Heart left ventricle (tissue), 16 donors: ENCODE measurements at regions not wholly inside any gene's neighbourhood (a gene's known extent, or its start where the extent isn't known, plus 50 kb on each side); places are given as distances from the start of the nearest gene placed in this dataset.
A peak's percentile ranks its signal among the peaks of the same experiment; 100 is the strongest.

Source experiments
- ATAC-seq, 4 donors: fragments of 200-7000 bp; cut with Tn5 transposase; one replicate each; pipeline ENCODE4 v1.9.1; 2020 to 2022; ENCODE audit warnings: moderate library complexity in 4 of 4, mild to moderate bottlenecking in 3 of 4, moderate number of reproducible peaks in 1 of 4
- DNase-seq, 5 donors: peaks; one replicate each; pipeline ENCODE4 v3.0.0-alpha.2; 2020
- H3K27ac ChIP-seq, 12 donors: fragments of 200-600 bp; sonication (generic) in 4 of 12; one replicate each; pipeline versions ENCODE4 v1.5.0 to v1.8.0; 2016 to 2022; ENCODE audit warnings: mild to moderate bottlenecking in 2 of 12
- H3K27me3 ChIP-seq, 9 donors: fragments of 200-600 bp; sonication (generic) in 2 of 9; one replicate each; pipeline versions ENCODE4 v1.5.1 to v1.8.0; 2016 to 2022; ENCODE audit warnings: mild to moderate bottlenecking in 3 of 9
- H3K36me3 ChIP-seq, 9 donors: fragments of 200-600 bp; sonication (generic) in 2 of 9; one replicate each; pipeline versions ENCODE4 v1.5.0 to v1.8.0; 2018 to 2022; ENCODE audit warnings: mild to moderate bottlenecking in 2 of 9
- H3K4me1 ChIP-seq, 12 donors: fragments of 200-600 bp; sonication (generic) in 4 of 12; one replicate each; pipeline versions ENCODE4 v1.5.0 to v1.8.0; 2016 to 2022; ENCODE audit warnings: mild to moderate bottlenecking in 3 of 12
- H3K4me3 ChIP-seq, 12 donors: fragments of 200-600 bp; sonication (generic) in 4 of 12; one replicate each; pipeline versions ENCODE4 v1.5.0 to v1.8.0; 2017 to 2022; ENCODE audit warnings: mild to moderate bottlenecking in 9 of 12, moderate library complexity in 4 of 12
- H3K9me3 ChIP-seq, 12 donors: fragments of 200-600 bp; sonication (generic) in 4 of 12; one replicate each; pipeline versions ENCODE4 v1.5.0 to v1.8.0; 2016 to 2022; ENCODE audit warnings: mild to moderate bottlenecking in 1 of 12
- POLR2A ChIP-seq, 2 donors: fragments of 450-650 bp; IDR thresholded peaks; one replicate each; pipeline ENCODE4 v1.6.1; 2017; ENCODE audit warnings: antibody characterized with exemption in 2 of 2, mild to moderate bottlenecking in 2 of 2, moderate library complexity in 2 of 2
- WGBS, 4 donors: extraction: QIAGEN DNeasy Blood & Tissue Kit in 2 of 4; methylation state at CpG; one replicate each; pipeline versions ENCODE4 v1.1.5 to v1.1.7; 2013 to 2018; 5-methylcytosine and 5-hydroxymethylcytosine counted together
- intact Hi-C, 10 donors: fragments of 100-400 bp; cut with DNase I; formaldehyde crosslinking; loops; one replicate each; pipeline versions ENCODE4 v1.11.1 to v1.14.2; 2022
- TF ChIP-seq, protein P1 (sequence below), 12 donors: fragments of 200-600 bp; sonication (generic) in 4 of 12; IDR thresholded peaks; one replicate each; pipeline versions ENCODE4 v1.5.0 to v1.8.0; 2018 to 2022; ENCODE audit warnings: antibody characterized with exemption in 12 of 12, mild to moderate bottlenecking in 5 of 12
- donor health status: ischemic (EF 13 %, LVEDD 7.1; RV severe dilation, severe dysfunction).
- donor health status: healthy with polysubstance abuse.
- donor health status: DM: no; HTN: yes; CAD: no.
- donor health status: DM: no; HTN: no; CAD: no.
- donor health status: ischemic (EF 25% LVEDD 6.9; RV normal size, moderate dysfunction).
- donor health status: ischemic (EF 25% LVEDD 5.7; RV mildly dilated, moderate dysfunction).
- donor health status: healthy.
- donor health status: DM: yes; HTN: yes; CAD: no.
- donor health status: ischemic (EF 35%, LVEDD 5.7; RV mildly dilated, moderate dysfunction).
- donor health status: nonischemic (EF 11% LVEDD 7.7; RV severe dilation, severe dysfunction).
- donor health status: DM: yes; HTN: yes; CAD: no.
- donor health status: PGD.
- donor health status: ischemic (EF 29% LVEDD 5.4; RV normal size, mild dysfunction).
- donor health status: nonischemic (EF 23%, LVEDD 6.1; RV moderate dilation, normal function).

DNA sequence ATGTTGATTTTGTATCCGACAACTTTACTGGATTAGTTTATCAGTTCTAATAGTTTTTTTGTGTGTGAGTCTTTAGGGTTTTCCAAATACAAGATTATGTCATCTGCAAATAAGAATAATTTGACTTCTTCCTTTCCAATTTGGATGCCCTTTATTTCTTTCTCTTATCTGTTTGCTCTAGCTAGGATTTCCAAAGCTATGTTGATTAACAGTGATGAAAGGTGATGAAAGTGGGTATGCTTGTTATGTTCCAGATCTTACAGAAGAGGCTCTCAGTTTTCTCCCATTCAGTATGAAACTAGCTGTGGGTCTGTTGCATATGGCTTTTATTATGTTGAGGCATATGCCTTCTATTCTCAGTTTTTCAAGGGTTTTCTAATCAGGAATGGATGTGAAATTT, 56.4 kb upstream of the CHRNB4 start:
- WGBS, 4 donors: 80 to 83% (median 80%) methylated on average over 1 of the region's 1 CpG
- H3K9me3 ChIP-seq: no peaks in the 10 kb centered on the region
- DNase-seq (no peak), ATAC-seq (no peak)
- intact Hi-C loops: no loop called here
- TF ChIP-seq POLR2A (IDR thresholded peaks at IDR 0.05): no peak
- TF ChIP-seq, protein P1, sequence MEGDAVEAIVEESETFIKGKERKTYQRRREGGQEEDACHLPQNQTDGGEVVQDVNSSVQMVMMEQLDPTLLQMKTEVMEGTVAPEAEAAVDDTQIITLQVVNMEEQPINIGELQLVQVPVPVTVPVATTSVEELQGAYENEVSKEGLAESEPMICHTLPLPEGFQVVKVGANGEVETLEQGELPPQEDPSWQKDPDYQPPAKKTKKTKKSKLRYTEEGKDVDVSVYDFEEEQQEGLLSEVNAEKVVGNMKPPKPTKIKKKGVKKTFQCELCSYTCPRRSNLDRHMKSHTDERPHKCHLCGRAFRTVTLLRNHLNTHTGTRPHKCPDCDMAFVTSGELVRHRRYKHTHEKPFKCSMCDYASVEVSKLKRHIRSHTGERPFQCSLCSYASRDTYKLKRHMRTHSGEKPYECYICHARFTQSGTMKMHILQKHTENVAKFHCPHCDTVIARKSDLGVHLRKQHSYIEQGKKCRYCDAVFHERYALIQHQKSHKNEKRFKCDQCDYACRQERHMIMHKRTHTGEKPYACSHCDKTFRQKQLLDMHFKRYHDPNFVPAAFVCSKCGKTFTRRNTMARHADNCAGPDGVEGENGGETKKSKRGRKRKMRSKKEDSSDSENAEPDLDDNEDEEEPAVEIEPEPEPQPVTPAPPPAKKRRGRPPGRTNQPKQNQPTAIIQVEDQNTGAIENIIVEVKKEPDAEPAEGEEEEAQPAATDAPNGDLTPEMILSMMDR (IDR thresholded peaks at IDR 0.05): no peak
- no peaks in the 10 kb centered on the region for H3K36me3 ChIP-seq
- H3K27ac ChIP-seq: no peak overlapping the region
- peaks cover 0 to 4% (median 0%) of the 10 kb centered on the region in 12 donors for H3K4me1 ChIP-seq
- peaks cover 0 to 2% (median 0%) of the 10 kb centered on the region in 9 donors for H3K27me3 ChIP-seq
- no peak overlapping the region for H3K4me3 ChIP-seq

DNA sequence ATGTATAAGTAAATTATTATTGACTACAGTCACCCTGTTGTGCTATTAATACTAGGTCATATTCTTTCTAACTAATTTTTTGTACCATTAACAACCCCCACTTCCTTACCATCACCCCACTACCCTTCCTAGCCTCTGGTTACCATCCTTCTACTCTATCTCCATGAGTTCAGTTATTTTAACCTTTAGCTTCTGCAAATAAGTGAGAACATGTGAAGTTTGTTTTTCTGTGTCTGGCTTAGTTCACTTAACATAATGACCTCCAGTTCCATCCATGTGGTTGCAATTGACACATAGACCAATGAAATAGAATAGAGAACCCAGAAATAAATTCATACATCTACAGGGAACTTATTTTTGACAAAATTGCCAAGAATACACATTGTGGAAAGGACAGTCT, 55.4 kb upstream of the CHRNB4 start:
- H3K27me3 ChIP-seq: no peaks in the 10 kb centered on the region
- no peak overlapping the region for H3K4me3 ChIP-seq
- no peak for DNase-seq
- no peaks in the 10 kb centered on the region for H3K9me3 ChIP-seq
- H3K27ac ChIP-seq: no peak overlapping the region
- H3K36me3 ChIP-seq: no peaks in the 10 kb centered on the region
- H3K4me1 ChIP-seq: peaks cover 0 to 4% (median 0%) of the 10 kb centered on the region in 12 donors
- ATAC-seq: no peak
- TF ChIP-seq, protein P1 (IDR thresholded peaks at IDR 0.05): no peak
- no peak for TF ChIP-seq POLR2A (IDR thresholded peaks at IDR 0.05)
- intact Hi-C loops: no loop called here

DNA sequence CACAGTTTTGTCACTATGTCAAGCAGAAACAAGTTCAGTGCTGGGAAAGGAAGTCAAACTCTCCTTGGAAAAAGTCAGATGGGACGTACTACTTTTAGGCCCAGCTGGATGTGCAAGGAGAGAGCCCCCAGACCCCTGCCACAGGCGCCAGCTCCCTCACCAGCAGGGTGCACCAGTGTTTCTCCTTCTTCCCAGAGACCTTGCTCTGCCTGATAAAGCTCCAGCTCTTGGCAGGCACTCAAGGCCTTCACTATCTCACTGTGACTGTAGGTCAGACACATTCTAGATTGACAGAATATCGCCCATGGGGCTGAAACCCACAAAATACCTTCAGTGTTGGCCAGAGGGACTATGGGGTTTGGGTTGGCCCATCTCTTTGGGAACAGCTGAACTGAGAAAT, 54.8 kb upstream of the CHRNB4 start:
- H3K27ac ChIP-seq: no peak overlapping the region
- no peaks in the 10 kb centered on the region for H3K36me3 ChIP-seq
- intact Hi-C loops: no loop called here
- H3K4me3 ChIP-seq: no peak overlapping the region
- TF ChIP-seq, protein P1 (IDR thresholded peaks at IDR 0.05): peak in 3 of 12 donors; percentile 10 to 28 (median 24)
- TF ChIP-seq POLR2A (IDR thresholded peaks at IDR 0.05): no peak
- H3K9me3 ChIP-seq: no peaks in the 10 kb centered on the region
- ATAC-seq (peak in 3 of 4 donors; percentile 47 to 74 (median 66)), DNase-seq (peak in 3 of 5 donors; percentile 20 to 55 (median 21))
- WGBS, 4 donors: 47 to 69% (median 56%) methylated on average over 3 of the region's 3 CpGs
- H3K4me1 ChIP-seq: peaks cover 0 to 4% (median 0%) of the 10 kb centered on the region in 12 donors
- no peaks in the 10 kb centered on the region for H3K27me3 ChIP-seq

DNA sequence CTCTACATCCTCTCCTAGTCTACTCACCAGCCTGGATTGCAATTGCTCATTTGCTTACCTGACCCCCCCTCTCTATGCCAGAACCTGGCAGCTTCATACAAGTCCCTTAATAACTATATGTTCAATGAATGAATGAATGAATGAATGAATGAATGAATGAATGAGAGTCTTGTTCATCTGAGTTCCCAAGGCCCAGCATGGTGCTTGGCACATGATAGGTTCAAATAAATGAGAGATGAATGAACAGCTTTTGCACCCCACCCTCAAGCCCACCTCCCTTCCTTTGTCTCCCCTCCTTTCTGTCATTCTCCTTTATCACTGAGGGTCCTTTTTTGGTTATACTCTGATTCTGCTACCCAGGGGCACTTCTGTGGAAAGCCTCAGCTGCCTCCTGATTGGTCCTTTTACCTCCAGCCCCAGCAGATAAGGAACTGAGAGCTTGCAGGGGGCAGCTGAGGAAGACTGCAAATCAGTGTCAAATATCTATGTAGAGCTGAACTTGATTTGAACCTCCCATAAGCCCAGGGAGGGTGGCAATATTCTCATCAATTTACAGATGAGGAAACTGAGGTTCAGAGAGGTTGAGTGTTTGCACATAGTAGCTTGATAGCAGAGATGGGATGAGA, 54.1 kb upstream of the CHRNB4 start:
- intact Hi-C loops: no loop called here
- TF ChIP-seq POLR2A (IDR thresholded peaks at IDR 0.05): no peak
- TF ChIP-seq, protein P1 (IDR thresholded peaks at IDR 0.05): no peak
- no peak overlapping the region for H3K4me3 ChIP-seq

More for the DNA sequence above, 54.1 kb upstream of the CHRNB4 start:
- H3K27ac ChIP-seq: no peak overlapping the region
- H3K27me3 ChIP-seq: no peaks in the 10 kb centered on the region
- peaks cover 0 to 4% (median 0%) of the 10 kb centered on the region in 12 donors for H3K4me1 ChIP-seq
- no peaks in the 10 kb centered on the region for H3K36me3 ChIP-seq
- H3K9me3 ChIP-seq: no peaks in the 10 kb centered on the region
- DNase-seq (peak in 1 of 5 donors; percentile 2), ATAC-seq (no peak)
